NB4 (cell line): ENCODE measurements at regions not wholly inside any gene's neighbourhood (a gene's known extent, or its start where the extent isn't known, plus 50 kb on each side); places are given as distances from the start of the nearest gene placed in this dataset.

ENCODE experiments used
- CTCF ChIP-seq: IDR thresholded peaks from one replicate; pipeline ENCODE4 v1.5.1; 2012; ENCODE audit warnings: low read depth, low read length
- MAX ChIP-seq: IDR thresholded peaks from 2 replicates; pipeline ENCODE4 v1.6.1; 2011; ENCODE audit warnings: low read depth, low read length
- POLR2A ChIP-seq: IDR thresholded peaks from 2 replicates; pipeline ENCODE4 v1.6.1; 2011; ENCODE audit warnings: mild to moderate bottlenecking; ENCODE audit not compliant: insufficient read length; ENCODE audit errors: extremely low read depth

- no peak for TF ChIP-seq CTCF
- no peak for TF ChIP-seq MAX
- no peak for TF ChIP-seq POLR2A
Measured at GRCh38 chr2:196498962-196499361, 140.6 kb upstream of the CCDC150 start.
